NCI-H510A treated with DMSO at 0.1 percent for 48 hours (cell line): ENCODE measurements at regions not wholly inside any gene's neighbourhood (a gene's known extent, or its start where the extent isn't known, plus 50 kb on each side); places are given as distances from the start of the nearest gene placed in this dataset.
"Not testable (repeated sequence)": the region's sequence is repeated elsewhere in the genome, so short reads cannot be mapped to it uniquely, and the experiment has no call there.

Experiments
- DNase-seq: peaks from one replicate; lab custom pipeline; 2025; lab: John Stamatoyannopoulos, UW

DNA sequence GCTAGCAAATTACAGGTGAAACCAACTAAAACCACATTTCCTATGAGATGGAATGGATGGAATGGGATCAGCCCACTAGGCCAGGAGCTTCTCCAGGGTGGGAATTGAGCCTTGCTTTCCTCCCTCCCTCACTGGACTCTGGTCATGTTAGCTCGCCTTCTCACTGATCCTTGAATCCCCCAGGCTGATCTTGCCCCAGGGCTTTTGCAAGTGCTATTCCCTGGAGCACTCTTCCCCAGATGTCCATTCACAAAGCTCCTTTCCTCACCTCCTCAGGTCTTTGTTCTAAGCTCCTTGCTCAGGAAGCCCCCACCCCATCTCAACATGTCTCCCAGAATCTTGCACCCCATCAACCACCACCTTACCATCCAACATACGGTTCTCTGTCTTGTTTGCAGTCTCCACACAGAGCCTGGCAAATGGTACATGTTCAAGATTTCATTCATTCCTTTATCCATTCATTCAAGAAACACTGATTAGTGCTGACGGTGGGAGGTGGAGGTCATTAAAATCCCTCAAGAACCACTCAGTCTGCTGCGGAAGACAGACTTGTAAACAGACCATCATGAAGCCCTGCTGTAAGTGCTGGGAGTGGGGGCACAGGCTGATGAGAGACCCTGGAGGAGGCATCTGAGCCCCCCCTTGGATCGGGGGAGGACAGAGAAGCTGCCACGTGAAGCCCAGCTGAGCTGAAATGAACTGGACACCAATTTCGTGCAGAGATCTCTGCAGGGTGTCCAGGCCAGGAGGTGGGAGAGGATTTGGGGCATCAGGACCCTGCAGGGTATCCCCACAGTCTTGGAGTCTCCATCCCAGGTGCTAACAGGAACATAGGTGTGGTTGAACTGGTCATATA lies 141.7 kb downstream of the BARX1 start:
- DNase-seq, result no peak

DNA sequence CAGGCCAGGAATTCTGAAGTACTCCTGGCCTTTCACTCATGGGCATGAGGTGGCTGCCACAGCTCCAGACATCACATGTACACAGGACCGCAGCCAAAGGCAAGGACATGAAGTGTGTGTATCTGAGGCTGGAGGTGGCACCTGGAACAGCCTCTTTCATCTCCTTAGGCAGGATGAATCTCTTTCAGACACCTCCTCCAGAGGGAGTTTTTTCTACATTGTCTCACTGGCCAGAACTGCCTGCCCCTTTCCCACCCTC lies 142.8 kb downstream of the BARX1 start:
- peak; percentile 61 for DNase-seq

DNA sequence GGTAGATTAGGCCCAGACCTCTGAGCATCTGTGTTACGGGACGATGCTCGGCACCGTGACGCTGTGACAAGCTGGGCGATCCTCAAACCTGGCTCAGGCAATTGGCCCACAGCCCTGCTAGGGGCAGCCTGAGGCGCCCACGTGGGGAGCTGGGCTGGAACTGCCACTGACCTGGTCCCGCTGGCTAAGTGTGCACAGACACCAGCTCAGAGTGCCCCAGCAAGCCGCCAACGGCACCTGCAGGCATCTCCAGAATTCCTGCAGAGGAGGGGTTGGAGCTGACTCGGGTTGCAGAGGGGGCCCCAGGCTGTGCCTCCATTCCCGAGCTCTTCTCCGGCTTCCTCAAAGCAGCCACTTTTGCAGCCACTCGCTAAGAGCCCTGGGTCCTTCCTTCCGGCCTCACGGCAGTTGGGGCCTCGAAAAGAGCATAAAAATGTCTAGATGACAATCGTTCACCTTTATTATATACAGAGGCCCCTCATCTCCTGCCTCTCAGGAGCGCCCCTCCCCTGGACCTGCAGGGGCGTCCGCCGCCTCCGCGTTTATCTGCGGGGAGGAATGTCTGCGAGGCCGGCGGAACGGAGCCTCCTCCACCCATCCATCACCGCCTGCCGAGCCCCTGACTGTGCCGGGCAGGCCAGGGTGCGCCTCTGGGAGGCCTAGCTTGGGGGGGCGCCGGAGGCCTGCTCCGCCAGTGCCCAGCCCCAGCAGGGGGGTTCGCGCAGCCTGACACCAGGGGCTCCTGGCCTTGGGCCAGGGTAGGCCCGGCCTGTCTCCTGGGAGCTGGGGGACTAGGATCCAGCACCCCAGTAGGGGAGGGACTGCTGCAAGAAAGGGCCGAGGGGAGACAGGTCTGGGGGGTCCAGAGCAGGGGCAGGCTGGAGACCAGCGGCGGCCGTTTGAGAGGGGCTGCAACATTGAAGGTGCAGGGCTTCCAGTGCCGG lies 144.9 kb downstream of the BARX1 start:
- no peak for DNase-seq

DNA sequence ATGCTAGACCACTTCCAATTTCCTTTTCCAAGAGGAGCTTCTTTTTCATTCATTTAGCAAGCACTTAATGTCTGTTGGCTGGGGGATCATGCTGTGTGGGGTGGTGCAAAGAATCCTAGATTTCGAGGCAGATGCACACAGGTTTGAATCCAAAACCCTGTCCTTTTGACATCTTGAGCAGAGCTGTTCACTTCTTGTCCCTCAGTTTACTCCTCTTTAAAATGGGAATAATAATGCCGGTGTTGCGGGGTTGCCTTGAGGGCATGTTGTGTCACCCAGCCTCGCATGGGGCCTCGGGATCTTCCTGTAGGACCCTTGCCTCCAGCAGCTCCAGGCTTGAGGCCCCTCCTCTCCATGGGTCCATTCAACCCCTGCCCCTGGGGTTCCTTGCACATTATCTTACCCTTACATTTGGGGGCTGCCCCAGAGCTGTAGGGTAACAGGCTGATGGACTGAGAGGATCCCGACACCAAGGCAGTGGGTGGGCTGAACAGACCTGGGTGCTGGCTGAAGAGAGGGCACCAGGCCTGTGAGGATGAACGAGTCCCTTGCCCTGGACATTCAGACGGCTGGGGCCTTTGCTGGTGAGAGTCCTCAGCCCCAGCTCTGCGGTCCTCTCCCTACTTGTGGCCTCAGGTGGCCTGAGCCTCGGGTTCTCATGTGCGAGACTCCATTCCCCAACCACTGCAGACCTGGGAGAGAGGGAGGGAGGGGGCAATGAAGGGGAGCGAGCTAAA lies 145.8 kb downstream of the BARX1 start:
- no peak for DNase-seq

DNA sequence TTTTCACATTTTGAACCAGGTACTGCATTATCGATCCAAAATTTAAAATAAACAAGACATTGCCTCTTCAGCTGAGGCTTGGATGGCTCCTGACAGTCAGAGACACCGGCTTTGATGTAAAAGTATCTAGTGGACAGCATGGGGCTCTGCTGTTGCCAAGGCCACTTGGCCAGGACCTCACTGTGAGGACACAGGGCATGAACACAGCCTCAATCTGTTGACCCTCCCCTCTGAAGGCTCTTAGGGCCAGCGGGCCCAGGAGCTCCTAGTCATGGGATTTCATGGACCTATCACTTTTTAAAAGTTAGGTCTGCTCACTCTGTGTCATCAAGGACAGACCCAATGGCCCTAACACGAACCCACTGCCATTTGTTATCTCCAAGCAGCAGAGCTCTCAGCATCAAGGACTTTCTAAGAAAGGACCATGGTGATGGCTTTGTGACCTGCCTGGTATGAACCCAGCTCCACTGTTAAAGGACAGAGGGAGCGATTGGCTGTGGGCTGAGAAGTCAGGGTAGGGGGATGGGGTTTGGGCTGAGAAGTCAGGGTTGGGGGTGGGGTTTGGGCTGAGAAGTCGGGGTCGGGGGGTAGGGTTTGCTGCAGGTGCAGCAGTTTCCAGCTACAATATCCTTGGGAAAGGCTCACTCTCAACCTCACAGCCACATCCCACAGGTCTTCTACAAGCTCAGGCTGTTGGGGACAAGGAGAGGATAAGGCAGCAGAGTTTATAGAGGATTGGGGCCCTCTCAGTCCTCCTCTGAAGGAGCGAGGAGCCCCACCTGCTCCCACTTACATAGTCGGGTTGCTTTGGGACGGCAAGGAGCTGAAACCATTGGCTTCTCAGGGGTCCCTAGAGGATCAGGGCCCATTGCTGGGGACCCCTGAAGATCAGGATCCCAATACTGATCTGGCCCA lies 146.8 kb downstream of the BARX1 start:
- no peak for DNase-seq

DNA sequence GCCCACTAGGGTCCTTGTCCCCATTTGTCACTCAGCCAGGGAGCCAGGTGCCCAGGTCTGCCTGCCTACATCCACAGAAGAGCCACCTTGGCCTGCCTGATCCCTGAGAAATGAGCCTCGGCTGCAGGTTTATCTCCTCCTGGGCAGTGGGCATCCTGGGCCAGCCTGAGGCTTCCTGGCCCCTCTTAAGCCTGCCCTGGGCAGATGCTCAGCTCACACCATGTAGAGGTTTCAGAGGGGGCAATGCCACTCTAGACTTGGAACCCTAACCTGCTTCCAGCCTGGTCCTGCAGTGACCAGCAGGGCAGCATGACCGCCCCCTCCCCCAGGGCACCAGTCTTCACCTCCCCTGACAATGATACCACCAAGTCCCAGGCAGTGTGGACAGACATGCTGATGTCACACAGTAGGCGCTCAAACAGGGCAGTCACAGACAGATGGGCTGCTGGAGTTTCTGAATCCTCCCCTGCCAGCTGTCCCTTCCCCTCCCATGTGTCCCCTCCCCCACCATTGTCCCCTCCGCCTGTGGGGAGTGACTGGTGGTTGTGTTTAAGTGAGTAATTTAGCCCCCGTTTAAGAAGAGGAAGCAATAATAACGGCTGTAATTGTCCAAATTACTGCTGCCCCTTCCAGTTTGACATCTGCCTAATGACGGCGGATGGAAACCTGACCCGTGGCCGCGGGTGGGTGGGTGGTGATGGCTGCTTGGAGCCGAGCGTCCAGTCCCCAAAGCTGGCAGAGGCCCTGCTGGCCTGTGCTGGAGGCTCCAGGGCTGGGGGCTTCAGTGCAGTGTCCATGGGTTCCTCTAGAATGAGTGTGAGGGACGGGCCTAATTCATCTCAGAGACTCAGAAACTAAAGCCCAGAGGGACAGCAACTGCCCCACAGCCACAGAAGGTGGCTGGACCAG lies 147.7 kb downstream of the BARX1 start:
- DNase-seq, result no peak

DNA sequence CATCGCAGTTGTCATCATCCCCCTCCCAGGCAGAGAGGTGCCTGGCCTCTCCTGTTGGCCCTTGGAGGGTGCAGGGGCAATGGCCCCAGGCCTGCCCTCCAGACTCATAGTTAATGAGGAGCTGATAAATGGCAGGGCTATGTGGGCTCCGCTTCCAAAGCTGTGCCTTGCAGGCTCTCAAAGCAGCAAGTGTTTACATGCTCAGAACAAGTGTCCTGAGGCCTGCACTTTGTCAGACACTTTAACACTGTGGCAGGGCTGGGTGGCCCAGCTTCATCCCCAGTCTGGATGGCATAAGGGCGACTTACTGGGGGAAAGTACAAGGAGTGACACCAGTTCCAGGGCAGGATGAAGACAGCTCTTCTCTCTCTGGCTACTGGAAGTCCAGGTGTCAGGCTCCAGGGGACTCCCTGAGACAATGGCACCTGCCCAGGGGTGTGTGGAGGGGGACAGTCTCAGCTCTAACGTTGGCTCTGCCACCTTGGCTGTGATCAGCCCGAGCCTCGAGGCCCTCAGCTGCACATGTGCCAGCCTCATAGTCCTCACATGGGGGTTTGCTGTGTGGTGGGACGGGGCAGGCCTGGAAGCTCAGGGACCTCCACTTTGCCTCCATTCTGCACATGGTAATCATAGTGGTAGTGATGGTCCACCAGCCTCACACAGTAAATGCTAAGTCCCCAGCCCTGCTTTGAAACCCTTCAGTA lies 153.4 kb downstream of the BARX1 start:
- no peak for DNase-seq

DNA sequence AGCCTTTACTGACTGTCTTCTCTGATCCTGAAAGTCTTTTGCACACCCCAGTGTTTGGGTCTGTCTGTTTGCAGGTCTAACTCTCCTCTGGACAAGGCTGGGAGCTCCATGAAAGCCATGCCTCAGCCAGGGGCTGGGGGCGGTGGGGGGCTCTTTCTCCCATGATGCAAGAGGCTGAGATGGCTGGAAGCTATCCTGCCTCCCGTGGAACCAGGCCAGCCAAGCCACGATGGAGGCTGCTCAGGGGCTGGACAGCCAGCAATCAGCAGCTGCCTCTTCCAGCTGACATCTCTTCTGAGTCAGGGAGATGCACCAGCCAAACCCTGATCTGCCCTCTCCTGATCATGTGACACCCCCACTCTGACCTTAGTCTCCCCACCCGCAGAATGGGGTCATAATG lies 154.0 kb downstream of the BARX1 start:
- no peak for DNase-seq

DNA sequence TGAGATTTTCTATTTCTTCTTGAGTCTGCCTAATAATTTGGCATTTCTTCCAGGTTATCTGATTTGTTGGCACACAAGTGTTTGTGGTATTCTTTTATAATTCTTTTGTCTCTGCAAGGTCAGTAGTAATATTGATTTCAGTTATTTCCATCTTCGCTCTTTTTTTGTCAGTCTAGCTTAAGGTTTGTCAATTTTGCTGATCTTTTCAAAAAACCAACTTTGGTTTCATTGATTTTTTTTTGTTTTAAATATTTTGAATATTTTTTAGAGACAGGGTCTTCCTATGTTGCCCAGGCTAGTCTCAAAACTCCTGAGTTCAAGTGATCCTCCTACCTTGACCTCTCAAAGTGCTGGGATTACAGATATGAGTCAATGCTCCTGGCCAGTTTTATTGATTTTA lies 162.8 kb downstream of the BARX1 start:
- DNase-seq, result no peak

DNA sequence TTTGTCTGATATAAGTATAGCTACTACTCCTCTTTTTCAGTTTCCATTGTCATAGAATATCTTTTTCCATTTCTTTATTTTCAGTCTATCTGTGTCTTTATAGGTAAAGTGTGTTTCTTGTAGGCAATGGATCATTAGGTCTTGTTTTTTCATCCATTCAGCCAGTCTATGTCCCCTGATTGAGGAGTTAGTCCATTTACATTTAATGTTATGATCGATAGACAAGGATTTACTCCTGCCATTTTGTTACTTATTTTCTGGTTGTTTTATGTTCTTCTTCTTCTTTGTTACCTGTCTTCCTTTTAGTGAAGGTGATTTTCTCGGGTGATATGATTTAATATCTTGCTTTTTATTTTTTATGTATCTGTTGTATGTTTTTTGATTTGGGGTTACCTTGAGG lies 169.0 kb downstream of the BARX1 start:
- no peak for DNase-seq

DNA sequence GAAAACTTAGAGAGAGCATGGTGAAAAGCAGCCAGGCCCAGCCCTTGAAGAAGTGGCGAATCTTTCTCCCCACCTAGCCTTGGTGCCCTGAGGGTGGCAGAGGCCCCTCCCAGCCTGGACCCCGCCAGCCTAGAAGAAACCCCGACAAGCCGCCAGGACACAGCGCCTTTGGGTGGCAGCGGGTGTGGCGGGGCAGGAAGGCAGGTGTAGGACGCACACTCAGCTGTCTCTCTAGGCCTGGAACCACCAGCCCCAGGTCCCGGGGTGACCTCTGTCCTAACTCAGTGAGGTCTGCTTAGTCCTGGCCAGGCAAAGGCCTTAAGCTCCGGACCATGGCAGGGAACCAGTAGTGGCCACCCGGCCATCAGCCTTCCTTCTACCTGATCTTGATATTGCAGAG lies 178.3 kb downstream of the BARX1 start:
- no peak for DNase-seq

DNA sequence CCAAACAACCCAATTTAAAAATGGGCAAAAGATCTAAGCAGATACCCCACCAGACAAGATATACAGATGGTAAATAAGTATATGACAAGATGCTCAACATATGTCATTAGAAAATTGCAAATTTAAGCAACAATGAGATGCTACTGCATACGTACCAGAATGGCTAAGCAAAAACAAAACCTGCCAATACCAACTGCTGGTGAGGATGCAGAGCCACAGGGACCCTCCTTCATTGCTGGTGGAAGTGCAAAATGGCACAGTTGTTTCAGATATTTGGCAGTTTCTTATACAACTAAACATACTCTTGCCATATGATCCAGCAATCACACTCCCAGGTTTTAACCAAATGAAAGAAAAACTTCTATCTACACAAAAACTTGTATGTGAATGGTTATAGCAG lies 178.9 kb downstream of the BARX1 start:
- DNase-seq, result no peak

DNA sequence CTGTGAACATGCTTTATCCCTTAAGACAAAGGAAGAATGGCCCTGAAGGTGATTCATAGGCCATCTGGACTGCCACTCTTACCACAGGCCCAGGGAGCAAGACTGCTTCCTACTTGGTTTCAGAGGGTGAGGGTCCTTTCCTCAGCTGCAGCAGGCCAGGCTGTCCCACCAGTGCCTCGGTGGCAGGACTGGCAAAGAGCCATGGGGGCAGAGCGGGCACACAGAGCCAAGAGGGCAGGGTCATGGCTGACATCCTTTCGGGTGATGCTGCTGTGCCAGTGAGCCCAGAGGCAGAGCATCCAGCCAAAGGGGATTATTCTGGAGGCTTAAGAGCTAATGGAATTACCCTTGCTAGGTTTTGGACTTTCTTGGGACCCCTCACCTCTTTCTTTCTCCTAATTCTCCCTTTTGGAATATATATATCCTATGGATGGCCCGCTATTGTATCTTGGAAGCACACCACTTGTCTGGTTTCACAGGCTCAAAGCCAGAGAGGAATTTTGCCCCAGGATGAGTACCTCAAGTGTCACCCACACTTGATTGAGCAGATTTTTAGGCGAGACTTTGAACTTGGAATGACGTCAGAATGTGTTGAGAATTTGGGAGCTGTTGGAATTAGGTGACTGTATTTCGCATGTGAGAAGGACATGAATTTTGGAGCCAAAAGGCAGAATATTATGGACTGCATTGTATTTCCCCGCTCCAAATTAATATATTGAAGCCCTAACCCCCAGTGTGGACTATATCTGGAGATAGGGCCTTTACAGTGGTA lies 180.6 kb downstream of the BARX1 start:
- no peak for DNase-seq

DNA sequence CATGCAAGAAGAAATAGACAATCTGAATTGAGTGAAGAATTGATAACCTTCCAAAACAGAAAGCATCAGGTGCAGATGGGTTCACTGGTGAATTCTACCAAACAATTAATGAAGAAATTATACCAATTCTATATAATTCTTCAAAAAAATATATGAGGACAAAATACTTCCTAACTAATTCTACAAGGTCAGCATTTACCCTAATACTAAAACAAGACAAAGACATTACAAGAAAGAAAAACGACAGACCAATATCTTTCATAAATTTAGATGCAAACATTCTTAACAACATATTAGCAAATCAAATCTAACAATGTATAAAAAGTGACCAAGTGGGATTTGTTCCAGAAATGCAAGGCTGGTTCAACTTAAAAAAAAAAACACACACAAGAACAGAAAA lies 183.9 kb downstream of the BARX1 start:
- no peak for DNase-seq

DNA sequence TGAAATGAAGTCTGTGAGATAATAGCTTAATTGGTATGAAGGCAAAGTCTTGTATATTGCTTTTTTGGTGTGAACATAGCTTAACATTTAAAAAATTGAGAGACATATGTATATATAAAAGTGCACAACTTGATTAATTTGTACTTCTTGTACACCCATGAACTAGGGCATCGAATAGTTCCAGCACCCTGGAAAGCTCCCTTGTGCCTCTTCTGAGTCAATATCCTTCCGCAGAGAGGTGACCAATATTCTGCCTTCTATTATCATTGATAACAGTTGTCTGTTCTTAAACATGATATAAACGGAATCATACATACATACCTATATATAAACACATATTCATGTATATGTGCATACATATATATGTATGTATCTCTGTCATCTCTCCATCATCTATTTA lies 185.4 kb downstream of the PHF2 start:
- no peak for DNase-seq

DNA sequence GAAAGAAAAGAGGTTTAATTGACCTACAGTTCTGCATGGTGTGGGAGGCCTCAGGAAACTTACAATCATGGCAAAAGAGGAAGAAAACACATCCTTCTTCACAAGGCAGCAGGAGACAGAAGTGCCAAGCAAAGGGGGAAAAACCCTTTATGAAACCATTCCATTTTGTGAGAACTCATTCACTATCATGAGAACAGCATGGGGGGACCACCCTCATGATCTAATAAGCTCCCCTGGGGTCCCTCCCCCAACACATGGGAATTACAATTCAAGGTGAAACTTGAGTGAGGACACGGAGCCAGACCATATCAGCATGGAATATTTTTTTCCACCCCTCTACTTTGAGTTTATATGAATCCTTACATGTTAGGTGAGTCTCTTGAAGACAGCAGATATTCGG lies 173.7 kb downstream of the PHF2 start:
- DNase-seq, result no peak

DNA sequence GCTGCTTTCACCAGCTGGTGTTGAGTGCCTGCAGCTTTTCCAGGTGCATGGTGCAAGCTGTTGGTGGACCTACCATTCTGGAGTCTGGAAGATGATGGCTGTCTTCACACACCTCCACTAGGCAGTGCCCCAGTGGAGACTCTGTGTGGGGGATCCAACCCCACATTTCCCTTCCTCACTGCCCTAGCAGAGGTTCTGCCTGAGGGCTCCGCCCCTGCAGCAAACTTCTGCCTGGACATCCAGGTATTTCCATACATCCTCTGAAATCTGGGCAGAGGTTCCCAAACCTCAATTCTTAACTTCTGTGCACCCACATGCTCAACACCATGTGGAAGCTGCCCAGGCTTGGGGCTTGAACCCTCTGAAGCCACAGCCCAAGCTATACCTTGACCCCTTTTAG lies 172.4 kb downstream of the PHF2 start:
- not testable (repeated sequence) for DNase-seq

DNA sequence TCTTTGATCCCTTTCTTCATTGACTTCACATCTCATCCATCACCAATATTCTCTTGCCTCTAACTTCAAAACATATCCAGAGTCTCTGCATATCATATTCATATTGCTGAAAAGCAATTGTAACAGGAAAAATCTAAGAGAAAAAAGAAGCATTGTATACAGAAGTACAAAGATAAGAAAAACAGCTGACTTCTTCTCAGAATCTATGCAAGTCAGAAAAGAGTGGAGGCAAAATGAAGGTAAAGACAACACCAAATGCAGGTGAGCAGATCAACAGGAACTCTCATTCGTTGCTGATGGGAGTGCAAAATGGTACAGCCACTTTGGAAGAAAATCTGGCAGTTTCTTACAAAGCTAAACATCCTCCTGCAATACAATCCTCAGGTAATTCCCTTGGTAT lies 155.6 kb downstream of the PHF2 start:
- DNase-seq, result no peak

DNA sequence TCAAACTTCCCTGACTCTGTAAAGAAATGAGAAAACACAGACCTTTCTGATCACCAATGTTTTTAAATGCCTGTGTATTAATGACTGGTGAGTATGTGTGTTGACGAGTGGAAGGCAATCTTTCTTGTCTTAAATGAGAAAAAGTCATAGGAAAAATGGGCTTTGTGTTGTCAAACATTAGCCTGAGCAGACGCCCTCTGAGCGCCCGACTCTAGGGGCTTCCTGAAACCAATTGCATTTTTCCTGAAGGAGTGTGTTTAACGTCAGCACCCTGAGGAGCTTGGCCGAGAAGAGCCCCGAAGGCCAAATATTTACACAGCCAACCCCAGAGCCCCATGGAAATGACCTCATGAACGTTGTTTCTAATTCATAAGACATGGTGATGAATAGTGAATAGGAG lies 154.3 kb downstream of the PHF2 start:
- no peak for DNase-seq
